OCI-LY7 (cell line): ENCODE measurements at regions not wholly inside any gene's neighbourhood (a gene's known extent, or its start where the extent isn't known, plus 50 kb on each side); places are given as distances from the start of the nearest gene placed in this dataset.

ENCODE experiments used
- BruUV-seq: library from RNA; stranded (reverse); fragments of 400-500 nt; replicated peaks from 2 replicates; lab custom pipeline; 2021; lab: Mats Ljungman, UMichigan
- CTCF ChIA-PET: fragments of 300-600 bp; sonication (Branson Sonifier 250); formaldehyde crosslinking; loops from one replicate; lab custom pipeline; 2022; ENCODE audit warnings: antibody characterized with exemption; ENCODE audit not compliant: unreplicated experiment; lab: Charles Lee
- POLR2A ChIA-PET: fragments of 300-600 bp; sonication (Branson Sonifier 250); formaldehyde crosslinking; loops from one replicate; lab custom pipeline; 2022; ENCODE audit warnings: antibody characterized with exemption; lab: Charles Lee
- DNase-seq: peaks from one replicate; pipeline ENCODE4 v3.0.0-alpha.2; 2015; ENCODE audit warnings: low spot score
- H2AFZ ChIP-seq: fragments of 200-600 bp; sonication (generic), shearing (Covaris generic); 2 replicates; pipeline ENCODE4 v1.6.1; 2014; ENCODE audit warnings: mild to moderate bottlenecking, antibody characterized with exemption, low read length, moderate library complexity
- H3K27ac ChIP-seq: fragments of 200-600 bp; sonication (generic); 2 replicates; pipeline ENCODE4 v1.5.1; 2014; ENCODE audit warnings: mixed run types, low read depth, mild to moderate bottlenecking, moderate library complexity, low read length, inconsistent platforms; ENCODE audit not compliant: poor library complexity, severe bottlenecking
- H3K36me3 ChIP-seq: fragments of 200-600 bp; sonication (generic); 2 replicates; pipeline ENCODE4 v1.6.1; 2014; ENCODE audit warnings: mild to moderate bottlenecking, antibody characterized with exemption, low read length, moderate library complexity, mixed read lengths; ENCODE audit not compliant: insufficient read depth
- H3K4me1 ChIP-seq: fragments of 200-600 bp; sonication (generic); 2 replicates; pipeline ENCODE4 v1.5.1; 2014; ENCODE audit warnings: mild to moderate bottlenecking, low read length; ENCODE audit not compliant: insufficient read depth, poor library complexity, severe bottlenecking
- H3K4me2 ChIP-seq: fragments of 200-600 bp; sonication (generic); 2 replicates; pipeline ENCODE4 v1.6.1; 2014; ENCODE audit warnings: mild to moderate bottlenecking, low read length
- H3K4me3 ChIP-seq: fragments of 200-600 bp; sonication (generic); 2 replicates; pipeline ENCODE4 v1.5.1; 2014; ENCODE audit warnings: mild to moderate bottlenecking, low read depth, low read length; ENCODE audit not compliant: poor library complexity, severe bottlenecking
- H3K79me2 ChIP-seq: fragments of 200-600 bp; sonication (generic); 2 replicates; pipeline ENCODE4 v1.6.1; 2016; ENCODE audit warnings: low read depth, mild to moderate bottlenecking, low read length, moderate library complexity, mixed read lengths; ENCODE audit not compliant: insufficient read depth
- H3K9me2 ChIP-seq: fragments of 200-600 bp; sonication (generic); 2 replicates; pipeline ENCODE4 v1.6.1; 2016; ENCODE audit warnings: mild to moderate bottlenecking, low read length, mixed read lengths; ENCODE audit not compliant: insufficient read depth
- H3K9me3 ChIP-seq: fragments of 200-600 bp; sonication (generic); 2 replicates; pipeline ENCODE4 v1.6.1; 2014; ENCODE audit warnings: mild to moderate bottlenecking, mixed run types, low read length, mixed read lengths
- H4K20me1 ChIP-seq: fragments of 200-600 bp; sonication (generic); 2 replicates; pipeline ENCODE4 v1.6.1; 2014; ENCODE audit warnings: mild to moderate bottlenecking, antibody characterized with exemption, low read length, moderate library complexity, mixed read lengths; ENCODE audit not compliant: insufficient read depth
- EZH2phosphoT487 ChIP-seq: fragments of 200-600 bp; sonication (generic); IDR thresholded peaks from 2 replicates; pipeline ENCODE4 v1.6.1; 2018; ENCODE audit warnings: low read depth, borderline replicate concordance, mild to moderate bottlenecking, mixed run types, antibody characterized with exemption, low read length, moderate library complexity, mixed read lengths
- intact Hi-C: fragments of 100-400 bp; cut with micrococcal nuclease; formaldehyde crosslinking; loops from one replicate; pipeline ENCODE4 v1.10.0; 2022; ENCODE audit not compliant: unreplicated experiment
- TF ChIP-seq, protein P1 (sequence below): fragments of 200-600 bp; sonication (generic); conservative IDR thresholded peaks from 2 replicates; pipeline ENCODE4 v1.5.1; 2014; ENCODE audit warnings: mild to moderate bottlenecking, antibody characterized with exemption, low read length, moderate library complexity, mixed read lengths

DNA sequence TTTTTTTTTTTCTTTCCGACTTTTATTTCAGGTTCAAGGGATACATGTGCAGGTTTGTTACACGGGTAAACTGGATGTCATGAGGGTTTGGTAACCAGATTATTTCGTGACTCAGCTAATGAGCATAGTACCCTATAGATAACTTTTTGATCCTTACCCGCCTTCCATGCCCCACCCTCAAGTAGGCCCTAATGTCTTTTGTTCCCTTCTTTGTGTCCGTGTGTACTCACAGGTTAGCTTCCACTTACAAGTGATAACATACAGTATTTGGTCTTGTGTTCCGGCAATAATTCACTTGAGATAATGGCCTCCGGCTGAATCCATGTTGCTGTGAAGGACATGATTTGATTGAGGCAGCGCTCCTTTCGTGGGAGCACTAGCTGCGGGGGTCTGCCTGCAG is 402.8 kb upstream of the SGO1 start:
- BruUV-seq = no TSS peak
- intact Hi-C loops = no loop called here

DNA sequence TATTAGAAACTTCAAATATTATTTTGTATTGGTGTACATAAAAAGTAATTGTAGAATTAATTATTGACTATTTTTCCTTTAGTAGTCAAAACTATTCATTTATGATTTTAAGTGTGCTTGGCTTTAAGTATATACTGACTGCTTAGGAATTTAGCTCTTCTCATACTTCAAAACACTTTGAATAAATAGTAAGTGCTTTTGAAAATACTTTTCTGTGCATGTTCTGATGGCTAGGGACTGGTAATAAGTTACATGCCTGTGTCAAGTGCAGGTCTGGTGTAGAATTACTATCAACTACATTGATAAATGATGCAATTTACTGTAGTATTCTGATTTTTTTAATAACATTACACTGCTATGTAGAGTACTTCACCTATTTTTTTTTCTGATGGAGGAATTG is 397.6 kb upstream of the SGO1 start:
- H2AFZ ChIP-seq = no peak overlapping the region
- POLR2A ChIA-PET = no interaction called here
- DNase-seq = no peak
- BruUV-seq = no TSS peak
- no peak overlapping the region for H3K4me3 ChIP-seq
- TF ChIP-seq, protein P1, sequence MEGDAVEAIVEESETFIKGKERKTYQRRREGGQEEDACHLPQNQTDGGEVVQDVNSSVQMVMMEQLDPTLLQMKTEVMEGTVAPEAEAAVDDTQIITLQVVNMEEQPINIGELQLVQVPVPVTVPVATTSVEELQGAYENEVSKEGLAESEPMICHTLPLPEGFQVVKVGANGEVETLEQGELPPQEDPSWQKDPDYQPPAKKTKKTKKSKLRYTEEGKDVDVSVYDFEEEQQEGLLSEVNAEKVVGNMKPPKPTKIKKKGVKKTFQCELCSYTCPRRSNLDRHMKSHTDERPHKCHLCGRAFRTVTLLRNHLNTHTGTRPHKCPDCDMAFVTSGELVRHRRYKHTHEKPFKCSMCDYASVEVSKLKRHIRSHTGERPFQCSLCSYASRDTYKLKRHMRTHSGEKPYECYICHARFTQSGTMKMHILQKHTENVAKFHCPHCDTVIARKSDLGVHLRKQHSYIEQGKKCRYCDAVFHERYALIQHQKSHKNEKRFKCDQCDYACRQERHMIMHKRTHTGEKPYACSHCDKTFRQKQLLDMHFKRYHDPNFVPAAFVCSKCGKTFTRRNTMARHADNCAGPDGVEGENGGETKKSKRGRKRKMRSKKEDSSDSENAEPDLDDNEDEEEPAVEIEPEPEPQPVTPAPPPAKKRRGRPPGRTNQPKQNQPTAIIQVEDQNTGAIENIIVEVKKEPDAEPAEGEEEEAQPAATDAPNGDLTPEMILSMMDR = no peak
- no peak for TF ChIP-seq EZH2phosphoT487
- no peak overlapping the region for H3K27ac ChIP-seq
- H3K4me1 ChIP-seq = no peaks in the 10 kb centered on the region
- no peak overlapping the region for H3K4me2 ChIP-seq
- intact Hi-C loops = no loop called here
- H3K79me2 ChIP-seq = no peaks in the 10 kb centered on the region
- H3K36me3 ChIP-seq = no peaks in the 10 kb centered on the region
- no peaks in the 10 kb centered on the region for H4K20me1 ChIP-seq
- no peaks in the 10 kb centered on the region for H3K9me2 ChIP-seq
- H3K9me3 ChIP-seq = no peaks in the 10 kb centered on the region
- CTCF ChIA-PET = no interaction called here

More for the DNA sequence above, 402.8 kb upstream of the SGO1 start:
- no peaks in the 10 kb centered on the region for H3K9me2 ChIP-seq
- H3K4me3 ChIP-seq = no peak overlapping the region
- no peak for TF ChIP-seq EZH2phosphoT487
- TF ChIP-seq, protein P1 = no peak
- DNase-seq = no peak
- H3K36me3 ChIP-seq = no peaks in the 10 kb centered on the region
- no peaks in the 10 kb centered on the region for H4K20me1 ChIP-seq
- no peaks in the 10 kb centered on the region for H3K4me1 ChIP-seq
- H3K9me3 ChIP-seq = no peaks in the 10 kb centered on the region
- ChIA-PET CTCF (no interaction called here), POLR2A (no interaction called here)
- no peak overlapping the region for H3K4me2 ChIP-seq
- no peak overlapping the region for H2AFZ ChIP-seq
- H3K27ac ChIP-seq = no peak overlapping the region
- no peaks in the 10 kb centered on the region for H3K79me2 ChIP-seq

DNA sequence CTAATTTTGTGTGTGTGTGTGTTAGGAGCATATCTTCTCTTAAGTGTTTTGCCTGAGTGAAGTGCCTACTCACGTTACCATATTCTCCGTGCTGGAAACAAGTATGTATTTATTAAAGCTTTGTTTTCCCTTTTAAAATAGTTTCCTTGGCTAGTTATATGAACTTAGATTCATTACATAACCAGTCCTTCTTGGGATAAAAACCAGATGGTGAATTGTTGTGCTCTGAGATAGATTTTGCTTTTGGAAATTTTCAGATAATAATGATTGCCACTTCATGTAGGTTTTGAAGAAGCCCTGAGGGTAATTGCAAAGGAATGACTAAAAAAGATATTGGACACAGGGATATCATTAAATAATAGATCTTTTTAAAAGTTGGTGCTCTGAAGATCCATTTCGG is 390.2 kb upstream of the SGO1 start:
- no TSS peak for BruUV-seq
- Histone ChIP-seq H4K20me1 (no peaks in the 10 kb centered on the region), H2AFZ (no peak overlapping the region), H3K36me3 (no peaks in the 10 kb centered on the region), H3K9me2 (no peaks in the 10 kb centered on the region), H3K79me2 (no peaks in the 10 kb centered on the region), H3K4me3 (no peak overlapping the region), H3K27ac (no peak overlapping the region), H3K4me1 (no peaks in the 10 kb centered on the region), H3K9me3 (no peaks in the 10 kb centered on the region), H3K4me2 (no peak overlapping the region)
- ChIA-PET POLR2A (interaction anchor here (0.7 kb wide), 2 partner anchors 66 to 200 kb away, joined by 3 read pairs; no protein-coding TSS in a partner anchor), CTCF (no interaction called here)
- TF ChIP-seq, protein P1 = no peak
- no peak for TF ChIP-seq EZH2phosphoT487
- intact Hi-C loops = no loop called here
- DNase-seq = no peak
